Duodenal mucosa (tissue), 2 donors: ENCODE measurements at regions not wholly inside any gene's neighbourhood (a gene's known extent, or its start where the extent isn't known, plus 50 kb on each side); places are given as distances from the start of the nearest gene placed in this dataset.

ENCODE experiments used
- H3K27ac ChIP-seq: one replicate; pipeline ENCODE4 v1.7.0; 2013; ENCODE audit warnings: low read depth, low read length
- H3K27me3 ChIP-seq, 2 donors: one replicate each; pipeline ENCODE4 v1.7.0; 2013; ENCODE audit warnings: low read length in 2 of 2, control low read depth in 1 of 2; ENCODE audit not compliant: insufficient read depth in 2 of 2, control insufficient read depth in 1 of 2
- H3K36me3 ChIP-seq, 2 donors: one replicate each; pipeline ENCODE4 v1.7.0; 2013; ENCODE audit warnings: low read length in 2 of 2, control low read depth in 1 of 2; ENCODE audit not compliant: insufficient read depth in 2 of 2, control insufficient read depth in 1 of 2
- H3K4me1 ChIP-seq, 2 donors: one replicate each; pipeline ENCODE4 v1.7.0; 2013; ENCODE audit warnings: low read length in 2 of 2, control low read depth in 1 of 2; ENCODE audit not compliant: insufficient read depth in 2 of 2, control insufficient read depth in 1 of 2
- H3K4me3 ChIP-seq, 2 donors: one replicate each; pipeline ENCODE4 v1.7.0; 2013; ENCODE audit warnings: low read length in 2 of 2, low read depth in 1 of 2
- H3K9ac ChIP-seq, 2 donors: one replicate each; pipeline ENCODE4 v1.7.0; 2013; ENCODE audit warnings: low read length in 2 of 2, low read depth in 1 of 2
- H3K9me3 ChIP-seq, 2 donors: one replicate each; pipeline ENCODE4 v1.7.0; 2013; ENCODE audit warnings: low read length in 2 of 2, control low read depth in 1 of 2; ENCODE audit not compliant: control insufficient read depth in 1 of 2

DNA sequence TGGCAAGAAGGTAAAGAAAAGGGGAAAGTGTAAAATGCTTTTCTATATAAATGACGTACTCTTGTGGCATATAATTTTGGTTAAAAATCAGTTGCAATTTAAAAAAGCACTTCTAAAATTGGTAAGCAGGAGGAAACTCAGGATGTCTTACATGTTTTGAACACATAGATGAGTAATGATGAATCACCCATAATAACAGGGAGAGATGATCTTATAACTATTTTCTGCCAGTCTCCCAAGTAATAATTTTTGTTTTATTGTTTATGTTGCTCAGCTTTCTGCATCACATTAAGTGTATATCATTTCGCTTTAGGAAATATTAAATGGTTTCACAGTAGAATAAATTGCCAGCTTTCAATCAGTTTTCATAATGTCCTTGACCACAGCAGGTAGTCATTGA, 1430.7 kb upstream of the PCDH20 start:
- Histone ChIP-seq H3K4me1 (no peaks in the 10 kb centered on the region), H3K36me3 (no peaks in the 10 kb centered on the region), H3K4me3 (no peak overlapping the region), H3K27ac (no peak overlapping the region), H3K9me3 (no peaks in the 10 kb centered on the region), H3K9ac (no peak overlapping the region), H3K27me3 (no peaks in the 10 kb centered on the region)

DNA sequence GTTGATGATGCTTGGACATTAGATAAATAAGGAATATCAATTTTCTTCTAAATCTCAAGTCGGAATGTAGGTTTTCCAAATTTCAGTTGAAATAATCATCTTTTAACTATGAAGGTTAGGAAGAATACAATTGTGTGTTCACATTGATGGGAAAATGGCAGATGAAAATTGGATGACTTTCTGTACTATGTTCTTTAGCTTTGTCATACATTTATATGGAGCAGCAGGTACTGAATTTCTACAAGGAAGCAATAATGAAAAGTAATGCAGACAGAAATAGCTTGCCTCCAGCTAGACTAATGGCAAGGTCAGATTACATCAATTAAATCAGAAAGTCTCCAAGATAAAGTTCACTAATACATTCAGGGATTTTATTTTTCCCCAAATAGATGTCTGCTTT, 1423.7 kb upstream of the PCDH20 start:
- H3K9me3 ChIP-seq = no peaks in the 10 kb centered on the region
- no peaks in the 10 kb centered on the region for H3K27me3 ChIP-seq
- no peaks in the 10 kb centered on the region for H3K4me1 ChIP-seq
- no peak overlapping the region for H3K9ac ChIP-seq
- H3K36me3 ChIP-seq = no peaks in the 10 kb centered on the region
- no peak overlapping the region for H3K4me3 ChIP-seq
- no peak overlapping the region for H3K27ac ChIP-seq

- H3K9me3 ChIP-seq = no peaks in the 10 kb centered on the region
- H3K9ac ChIP-seq = no peak overlapping the region
- H3K27ac ChIP-seq = no peak overlapping the region
- no peaks in the 10 kb centered on the region for H3K4me1 ChIP-seq
- no peaks in the 10 kb centered on the region for H3K36me3 ChIP-seq
- H3K4me3 ChIP-seq = no peak overlapping the region
- H3K27me3 ChIP-seq = no peaks in the 10 kb centered on the region
These were observed 1423.3 kb upstream of the PCDH20 start for GRCh38 chr13:62838929-62839328.

GRCh38 chr13:62837895-62838294, 1422.2 kb upstream of the PCDH20 start:
- Histone ChIP-seq H3K9me3 (no peaks in the 10 kb centered on the region), H3K4me3 (no peak overlapping the region), H3K27me3 (no peaks in the 10 kb centered on the region), H3K27ac (no peak overlapping the region), H3K9ac (no peak overlapping the region), H3K36me3 (no peaks in the 10 kb centered on the region), H3K4me1 (no peaks in the 10 kb centered on the region)

DNA sequence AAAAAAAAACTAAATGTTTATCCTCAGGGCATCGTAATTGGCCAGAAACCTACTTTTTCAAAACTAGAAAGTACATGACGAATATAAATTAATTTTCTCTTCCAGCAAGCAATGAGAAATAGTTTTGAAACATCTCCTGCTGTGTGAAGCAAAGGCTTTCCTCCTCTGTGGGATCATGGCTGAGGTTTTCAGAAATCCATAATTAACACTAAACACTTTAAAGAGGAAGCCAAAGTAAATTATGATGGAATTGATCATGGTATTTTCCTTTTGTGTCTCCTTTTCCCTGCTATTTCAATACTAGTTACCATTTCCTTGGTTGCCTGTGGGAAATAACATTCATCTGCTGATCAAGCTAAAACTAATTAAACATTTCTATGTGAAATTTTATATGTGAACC, 1413.8 kb upstream of the PCDH20 start:
- Histone ChIP-seq H3K4me1 (no peaks in the 10 kb centered on the region), H3K9ac (no peak overlapping the region), H3K9me3 (peaks cover 0 to 6% of the 10 kb centered on the region in 2 donors), H3K27ac (no peak overlapping the region), H3K27me3 (no peaks in the 10 kb centered on the region), H3K4me3 (no peak overlapping the region), H3K36me3 (no peaks in the 10 kb centered on the region)

- Histone ChIP-seq H3K27ac (no peak overlapping the region), H3K36me3 (no peaks in the 10 kb centered on the region), H3K27me3 (no peaks in the 10 kb centered on the region), H3K4me3 (no peak overlapping the region), H3K4me1 (no peaks in the 10 kb centered on the region), H3K9ac (no peak overlapping the region), H3K9me3 (no peaks in the 10 kb centered on the region)
These were observed 1384.3 kb upstream of the PCDH20 start for GRCh38 chr13:62799931-62800436.

DNA sequence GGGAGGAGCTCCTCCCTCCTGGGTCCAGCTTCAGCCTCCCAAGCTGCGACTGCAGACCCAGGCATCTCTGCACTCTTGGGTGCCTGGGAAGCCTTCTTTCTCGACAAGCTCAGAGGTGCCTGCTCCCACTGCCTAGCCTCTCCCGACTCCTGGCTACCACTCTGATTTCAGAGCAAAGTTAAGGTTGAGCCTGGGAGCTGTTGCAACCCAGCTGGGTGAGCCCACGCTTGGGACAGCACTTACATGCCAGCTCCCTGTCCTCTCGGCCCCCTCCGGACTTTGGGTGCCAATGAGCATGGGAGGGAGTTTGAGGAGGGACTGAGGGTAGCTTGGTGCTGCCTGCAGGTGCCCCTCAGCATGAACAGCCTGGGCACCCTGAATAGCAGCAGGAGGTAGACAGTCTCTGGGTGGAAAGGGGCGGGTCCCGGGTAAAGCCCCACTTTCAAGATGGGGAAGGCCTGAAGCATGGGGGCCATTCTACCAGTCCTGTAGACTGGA, 1383.4 kb upstream of the PCDH20 start:
- Histone ChIP-seq H3K36me3 (no peaks in the 10 kb centered on the region), H3K4me1 (no peaks in the 10 kb centered on the region), H3K9ac (no peak overlapping the region), H3K27me3 (no peaks in the 10 kb centered on the region), H3K27ac (no peak overlapping the region), H3K4me3 (no peak overlapping the region), H3K9me3 (no peaks in the 10 kb centered on the region)

DNA sequence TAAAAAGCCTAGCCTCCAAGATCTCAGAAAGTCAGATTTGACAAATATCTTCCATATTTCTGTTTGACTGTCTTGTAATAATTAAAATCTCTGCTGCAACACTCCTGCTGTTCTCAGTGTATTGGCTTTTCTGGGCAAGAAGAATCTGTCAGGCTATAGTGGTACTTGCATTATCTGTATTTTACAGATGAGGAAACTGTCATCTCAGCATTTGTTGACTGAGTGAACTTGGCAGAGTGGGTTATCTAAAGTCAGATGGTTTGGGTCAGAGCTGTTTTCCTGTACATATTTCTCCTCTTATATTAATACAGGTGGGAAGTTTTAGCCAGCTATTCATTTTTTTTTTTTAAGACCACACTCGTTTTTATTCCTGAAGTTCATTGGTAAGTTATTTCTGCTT, 1378.2 kb upstream of the PCDH20 start:
- Histone ChIP-seq H3K9ac (no peak overlapping the region), H3K36me3 (no peaks in the 10 kb centered on the region), H3K27ac (no peak overlapping the region), H3K27me3 (no peaks in the 10 kb centered on the region), H3K4me1 (no peaks in the 10 kb centered on the region), H3K4me3 (no peak overlapping the region), H3K9me3 (peaks cover 3% of the 10 kb centered on the region in 2 donors)

DNA sequence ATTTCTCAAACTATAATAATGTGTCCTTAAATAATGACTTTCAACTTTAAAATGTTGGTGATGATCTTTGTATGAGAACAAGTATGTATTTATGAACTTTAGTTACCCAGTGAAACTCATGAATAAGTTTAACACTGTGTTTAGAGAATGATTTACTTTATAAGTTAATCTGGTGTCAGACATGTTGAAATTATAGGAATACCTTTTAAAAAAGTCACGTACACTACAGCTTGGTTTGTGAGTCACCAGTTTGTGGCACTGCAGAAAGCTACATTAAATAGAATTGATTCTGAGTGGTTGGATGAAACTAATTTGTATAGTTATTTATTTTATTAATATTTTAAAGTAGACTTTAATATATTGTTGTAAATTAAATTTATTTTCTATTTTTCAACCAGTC, 1366.2 kb upstream of the PCDH20 start:
- peaks cover 0 to 4% of the 10 kb centered on the region in 2 donors for H3K9me3 ChIP-seq
- no peaks in the 10 kb centered on the region for H3K36me3 ChIP-seq
- no peaks in the 10 kb centered on the region for H3K27me3 ChIP-seq
- H3K9ac ChIP-seq = no peak overlapping the region
- H3K4me3 ChIP-seq = no peak overlapping the region
- H3K27ac ChIP-seq = no peak overlapping the region
- no peaks in the 10 kb centered on the region for H3K4me1 ChIP-seq

DNA sequence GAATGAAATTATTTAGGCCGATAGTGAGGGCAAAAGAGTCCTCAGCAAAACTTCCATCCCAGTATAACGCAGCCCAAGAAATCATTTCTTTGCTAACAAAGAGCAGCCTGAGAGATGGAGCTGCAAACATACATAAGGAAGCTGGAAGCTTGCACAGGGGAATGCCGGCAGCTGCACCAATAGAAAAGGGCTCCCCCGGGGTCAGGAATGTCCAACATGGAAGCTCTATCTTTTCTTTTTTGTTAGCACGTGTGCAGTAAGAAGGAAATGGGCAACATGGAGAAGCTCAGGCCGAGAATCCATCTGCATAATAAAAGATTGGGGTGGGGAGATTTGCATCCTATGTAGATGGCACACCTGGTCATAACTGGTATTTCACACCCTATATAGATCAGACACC, 1363.5 kb upstream of the PCDH20 start:
- Histone ChIP-seq H3K9me3 (peaks cover 3 to 4% of the 10 kb centered on the region in 2 donors), H3K4me1 (no peaks in the 10 kb centered on the region), H3K27ac (no peak overlapping the region), H3K9ac (no peak overlapping the region), H3K27me3 (no peaks in the 10 kb centered on the region), H3K4me3 (no peak overlapping the region), H3K36me3 (no peaks in the 10 kb centered on the region)

GRCh38 chr13:62767473-62767872, 1351.8 kb upstream of the PCDH20 start:
- no peaks in the 10 kb centered on the region for H3K36me3 ChIP-seq
- peaks cover 0 to 2% of the 10 kb centered on the region in 2 donors for H3K9me3 ChIP-seq
- H3K9ac ChIP-seq = no peak overlapping the region
- H3K4me1 ChIP-seq = no peaks in the 10 kb centered on the region
- H3K27me3 ChIP-seq = no peaks in the 10 kb centered on the region
- H3K27ac ChIP-seq = no peak overlapping the region
- no peak overlapping the region for H3K4me3 ChIP-seq
